HG03060 (cell line): ENCODE measurements at regions not wholly inside any gene's neighbourhood (a gene's known extent, or its start where the extent isn't known, plus 50 kb on each side); places are given as distances from the start of the nearest gene placed in this dataset.
"Not testable (repeated sequence)": the region's sequence is repeated elsewhere in the genome, so short reads cannot be mapped to it uniquely, and the experiment has no call there.

ENCODE experiments used
- ATAC-seq: cut with Tn5 transposase; IDR thresholded peaks from one replicate; pipeline ENCODE4 v1.9.1; 2021; ENCODE audit warnings: low read depth, moderate number of reproducible peaks; ENCODE audit not compliant: unreplicated experiment

DNA sequence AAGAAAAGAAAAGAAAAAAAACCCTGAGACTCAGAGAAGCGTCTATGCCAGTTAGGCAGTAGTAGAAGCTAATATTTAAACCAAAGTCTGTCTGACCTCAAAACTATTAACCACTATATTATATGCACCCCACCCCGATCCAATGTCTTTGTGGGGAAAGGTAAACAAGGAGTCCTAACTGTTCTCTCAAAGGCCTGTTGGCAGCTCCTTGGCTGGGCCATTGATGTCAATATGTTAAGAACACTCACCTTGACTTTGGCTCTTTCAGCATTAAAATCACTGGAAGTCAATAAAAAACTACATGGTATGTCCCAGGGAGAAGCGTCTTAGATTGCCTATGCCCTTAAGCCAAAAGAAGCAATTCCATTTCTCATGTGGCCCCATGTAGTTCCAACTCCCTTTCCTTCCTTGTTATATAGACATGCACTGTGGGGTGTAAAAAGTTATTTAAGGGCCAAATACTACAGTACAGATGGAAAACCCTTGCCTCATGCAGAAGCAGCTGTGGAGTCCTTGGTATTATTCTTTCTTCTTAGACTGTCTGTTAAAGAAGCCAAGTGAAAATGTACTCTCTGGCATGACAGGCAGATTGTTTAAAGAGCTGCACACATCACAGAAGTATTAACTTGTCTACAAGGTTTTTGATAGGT is 308.6 kb upstream of the RPS23 start:
- no peak for ATAC-seq

DNA sequence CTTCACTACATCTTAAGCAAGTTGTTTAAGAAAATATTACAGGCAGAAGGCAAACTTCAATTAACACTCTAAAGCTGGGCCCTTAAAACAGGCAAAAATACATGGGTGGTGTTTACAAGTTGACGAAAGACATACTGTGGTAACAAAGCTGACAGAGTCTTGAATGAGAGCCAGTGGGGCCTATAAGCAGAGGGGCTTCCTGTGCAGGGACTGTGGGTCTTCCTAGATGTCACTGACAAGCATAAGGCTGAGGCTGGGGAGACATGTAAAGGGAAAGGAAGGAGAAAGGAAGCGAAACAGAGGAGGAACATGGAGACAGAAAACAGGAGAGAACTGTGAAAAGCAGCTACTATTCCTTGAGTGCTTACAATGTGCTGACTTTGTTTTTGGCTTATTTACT is 308.0 kb upstream of the RPS23 start:
- ATAC-seq, result no peak

GRCh38 chr5:82584631-82585030 is 306.5 kb upstream of the RPS23 start:
- ATAC-seq, result no peak

- not testable (repeated sequence) for ATAC-seq
Measured at GRCh38 chr5:82583331-82583730, 305.2 kb upstream of the RPS23 start.

- ATAC-seq, result no peak
Measured at GRCh38 chr5:82564963-82565362, 286.8 kb upstream of the RPS23 start.

GRCh38 chr5:82563745-82564144 is 285.6 kb upstream of the RPS23 start:
- ATAC-seq, result no peak

DNA sequence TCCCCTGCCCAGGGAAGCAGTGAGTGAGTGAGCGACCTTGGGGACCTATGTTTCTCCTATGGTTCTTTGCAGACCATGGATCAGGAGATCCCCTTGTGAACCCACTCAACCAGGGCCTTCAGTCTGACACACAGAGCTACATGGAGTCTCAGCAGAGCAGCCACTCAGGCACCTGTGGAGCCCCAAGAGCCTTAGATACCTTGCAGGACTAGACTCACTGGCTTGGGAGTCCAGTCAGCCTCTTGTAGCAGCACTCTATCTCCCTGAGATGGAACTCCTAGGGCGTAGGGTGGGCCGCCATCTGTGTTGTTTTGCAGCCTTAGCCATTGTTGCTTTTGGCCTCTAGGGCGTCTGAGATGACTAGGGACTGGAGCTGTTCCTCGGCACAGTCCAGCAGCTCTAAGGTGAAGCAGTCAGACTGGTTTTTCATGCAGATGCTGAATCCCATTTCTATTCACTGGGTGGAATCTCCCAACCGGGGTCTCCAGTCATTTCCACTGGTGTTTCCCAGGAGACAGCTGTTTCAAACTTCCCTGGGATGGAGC is 284.6 kb upstream of the RPS23 start:
- no peak for ATAC-seq

- no peak for ATAC-seq
Measured at GRCh38 chr5:82561797-82562196, 283.6 kb upstream of the RPS23 start.

DNA sequence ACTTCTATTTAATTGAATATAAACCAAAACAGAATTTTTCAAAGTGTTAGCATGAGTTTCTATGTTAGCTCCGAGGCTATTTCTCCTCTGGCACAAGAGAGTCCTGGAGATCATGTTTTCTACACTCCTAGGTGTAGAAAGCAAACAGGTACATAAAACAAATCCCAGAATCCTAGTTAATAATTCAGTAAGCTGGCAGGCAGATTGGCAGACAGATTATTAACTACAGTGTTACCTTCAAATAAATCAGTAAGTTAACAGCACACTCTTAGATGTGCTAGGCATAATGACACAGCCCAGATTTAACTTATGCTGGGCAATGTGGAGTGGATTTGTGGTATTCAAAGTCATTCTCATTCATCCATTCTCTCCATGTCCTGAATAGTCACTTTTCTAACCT is 282.8 kb upstream of the RPS23 start:
- no peak for ATAC-seq

GRCh38 chr5:82560561-82560960 is 282.4 kb upstream of the RPS23 start:
- ATAC-seq, result no peak

DNA sequence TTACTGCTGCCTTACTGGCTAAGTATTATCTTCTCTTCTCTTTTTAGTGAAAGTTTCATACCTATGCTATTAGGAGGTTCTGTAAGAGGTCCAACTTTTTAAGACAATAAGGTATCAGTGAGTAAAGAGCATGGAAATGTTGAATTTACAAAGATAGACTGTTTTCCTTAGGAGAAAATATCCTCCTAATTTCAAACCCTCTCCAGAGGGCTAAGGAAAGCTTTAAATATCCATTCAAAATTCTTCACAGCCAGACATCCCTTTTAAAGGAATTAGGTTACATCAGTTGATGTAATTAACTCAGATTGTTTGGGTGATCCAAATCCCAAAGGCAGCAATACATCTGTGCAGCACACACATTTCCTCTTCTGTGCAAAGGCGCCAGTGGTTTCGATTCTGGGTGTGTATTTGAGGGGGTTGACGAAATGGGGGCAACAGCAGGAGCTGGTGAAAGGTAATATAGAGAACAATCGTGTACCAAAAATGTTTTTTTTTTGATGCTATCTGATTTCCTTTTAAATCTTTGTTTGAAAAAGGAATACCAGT is 273.8 kb upstream of the RPS23 start:
- no peak for ATAC-seq

GRCh38 chr5:82551192-82551591 is 273.0 kb upstream of the RPS23 start:
- no peak for ATAC-seq

GRCh38 chr5:82549263-82549662 is 271.1 kb upstream of the RPS23 start:
- ATAC-seq, result no peak

DNA sequence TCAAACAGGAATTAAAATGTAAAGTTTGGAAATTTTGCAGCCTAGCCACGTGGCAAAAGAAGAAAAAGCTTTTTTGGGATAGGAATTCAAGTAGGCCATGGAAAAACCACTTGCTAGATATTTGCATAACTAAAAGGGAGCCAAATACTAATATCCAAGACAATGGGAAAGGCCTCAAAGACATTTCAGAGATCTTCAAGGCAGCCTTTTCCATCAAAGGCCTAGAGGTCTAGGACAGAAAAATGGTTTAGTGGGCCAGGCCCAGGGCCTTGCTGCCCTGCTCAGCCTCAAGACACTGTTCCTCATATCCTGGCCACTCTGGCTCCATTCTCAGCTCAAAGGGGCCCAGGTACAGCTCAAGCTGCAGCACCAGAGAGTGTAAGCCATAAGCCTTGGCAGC is 265.9 kb upstream of the RPS23 start:
- ATAC-seq, result no peak

- no peak for ATAC-seq
Measured at GRCh38 chr5:82540301-82540700, 262.1 kb upstream of the RPS23 start.

DNA sequence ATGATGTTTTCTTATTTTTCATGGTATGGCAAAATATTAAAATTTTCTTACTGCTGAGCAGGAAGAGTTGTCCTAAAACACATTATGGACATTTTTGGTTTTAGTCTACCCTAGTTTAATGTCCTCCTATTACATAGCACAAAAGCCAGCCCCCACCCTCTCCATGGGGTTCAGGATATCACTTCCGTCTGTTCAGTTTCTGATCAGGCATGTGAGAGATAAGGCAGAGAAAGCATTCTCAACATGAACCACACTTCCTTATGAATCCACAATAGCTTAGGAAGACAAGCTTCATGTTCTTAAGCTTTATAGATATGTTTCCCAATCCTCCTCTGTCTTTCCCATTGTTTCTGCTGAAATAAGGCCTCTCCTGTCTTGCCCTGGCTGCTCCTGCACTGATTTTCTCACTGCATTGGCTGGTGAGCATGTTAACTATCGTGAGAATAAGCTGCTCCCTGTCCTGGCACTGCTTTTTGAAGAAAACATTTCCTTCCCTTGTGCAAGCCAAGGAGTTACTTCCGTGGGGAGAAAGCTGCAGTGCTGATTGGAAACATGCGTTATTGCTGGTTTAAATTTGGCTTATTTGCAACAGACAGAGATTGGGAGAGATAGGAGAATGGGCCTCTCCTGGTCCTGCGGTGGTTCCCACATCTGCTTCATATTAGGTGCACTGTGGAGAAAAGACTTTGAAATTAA is 260.3 kb upstream of the RPS23 start:
- no peak for ATAC-seq

DNA sequence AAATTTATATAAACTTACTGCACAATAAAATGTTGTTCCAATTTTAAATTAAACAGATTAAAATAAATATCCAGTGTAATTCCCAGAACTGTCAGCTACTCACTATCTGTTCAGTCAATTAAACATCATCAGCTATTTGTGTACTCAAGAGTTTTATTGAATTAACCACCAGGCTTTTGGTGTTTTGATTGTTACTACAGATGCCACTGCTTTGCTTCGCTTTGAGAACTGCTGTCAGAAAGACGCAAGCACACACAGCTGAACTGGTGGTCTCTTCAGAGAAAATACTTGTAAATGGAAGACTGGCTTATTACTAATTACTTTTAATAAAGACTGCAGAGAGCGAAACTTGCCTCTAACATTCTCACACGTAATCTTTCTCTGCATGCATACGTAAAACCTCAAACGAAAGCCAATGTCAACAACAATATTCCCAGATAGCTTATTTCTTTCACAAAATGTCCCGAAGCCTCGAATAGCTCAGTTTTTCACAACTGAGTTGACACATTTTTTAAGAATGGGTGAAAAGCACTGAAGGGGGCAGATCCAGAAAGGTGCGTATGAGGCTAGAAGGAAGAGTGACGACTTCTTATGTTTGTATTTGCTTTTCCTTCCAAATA is 259.6 kb upstream of the RPS23 start:
- no peak for ATAC-seq

GRCh38 chr5:82534986-82535385 is 256.8 kb upstream of the RPS23 start:
- ATAC-seq, result no peak

GRCh38 chr5:82532075-82532474 is 253.9 kb upstream of the RPS23 start:
- ATAC-seq, result not testable (repeated sequence)

DNA sequence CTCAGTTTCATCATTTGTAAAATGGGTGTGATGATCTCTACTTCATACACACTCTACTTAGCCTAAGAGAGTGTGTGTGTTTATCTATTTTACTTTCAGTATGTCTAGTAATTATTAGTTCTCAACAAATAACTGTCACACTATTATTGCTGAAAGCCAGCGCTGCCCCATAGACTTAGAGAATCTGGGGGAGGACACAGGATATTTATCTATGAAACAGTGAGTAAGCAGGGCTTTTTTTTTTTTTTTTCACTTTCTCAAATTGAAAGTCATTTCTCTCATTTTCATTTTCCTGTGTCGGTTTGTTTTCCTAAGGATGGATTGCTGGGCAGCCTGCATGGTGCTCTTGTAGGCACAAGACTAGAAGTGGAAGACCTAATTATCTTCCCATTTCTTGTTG is 248.4 kb upstream of the RPS23 start:
- ATAC-seq, result no peak

- ATAC-seq, result no peak
Measured at GRCh38 chr5:82525626-82526025, 247.5 kb upstream of the RPS23 start.
